Muscle layer of duodenum (tissue), 2 donors: ENCODE measurements at regions not wholly inside any gene's neighbourhood (a gene's known extent, or its start where the extent isn't known, plus 50 kb on each side); places are given as distances from the start of the nearest gene placed in this dataset.
"Not testable (repeated sequence)": the region's sequence is repeated elsewhere in the genome, so short reads cannot be mapped to it uniquely, and the experiment has no call there.

Experiments used
- H3K27ac ChIP-seq: one replicate; pipeline ENCODE4 v1.7.0; 2013; ENCODE audit warnings: mild to moderate bottlenecking, low read length
- H3K27me3 ChIP-seq: one replicate; pipeline ENCODE4 v1.7.0; 2013; ENCODE audit warnings: low read depth, mild to moderate bottlenecking, control low read depth, low read length
- H3K36me3 ChIP-seq, 2 donors: one replicate each; pipeline ENCODE4 v1.7.0; 2013; ENCODE audit warnings: low read length in 2 of 2, control low read depth in 1 of 2, mild to moderate bottlenecking in 1 of 2; ENCODE audit not compliant: insufficient read depth in 2 of 2, control insufficient read depth in 1 of 2
- H3K4me1 ChIP-seq, 2 donors: one replicate each; pipeline ENCODE4 v1.7.0; 2013; ENCODE audit warnings: low read length in 2 of 2, mild to moderate bottlenecking in 2 of 2, control low read depth in 1 of 2, moderate library complexity in 1 of 2; ENCODE audit not compliant: insufficient read depth in 2 of 2, control insufficient read depth in 1 of 2
- H3K4me3 ChIP-seq, 2 donors: one replicate each; pipeline ENCODE4 v1.7.0; 2013; ENCODE audit warnings: low read length in 2 of 2, low read depth in 1 of 2, mild to moderate bottlenecking in 1 of 2
- H3K9me3 ChIP-seq, 2 donors: one replicate each; pipeline ENCODE4 v1.7.0; 2013; ENCODE audit warnings: low read length in 2 of 2, control low read depth in 1 of 2, mild to moderate bottlenecking in 1 of 2; ENCODE audit not compliant: control insufficient read depth in 1 of 2
- donor health status: healthy.

DNA sequence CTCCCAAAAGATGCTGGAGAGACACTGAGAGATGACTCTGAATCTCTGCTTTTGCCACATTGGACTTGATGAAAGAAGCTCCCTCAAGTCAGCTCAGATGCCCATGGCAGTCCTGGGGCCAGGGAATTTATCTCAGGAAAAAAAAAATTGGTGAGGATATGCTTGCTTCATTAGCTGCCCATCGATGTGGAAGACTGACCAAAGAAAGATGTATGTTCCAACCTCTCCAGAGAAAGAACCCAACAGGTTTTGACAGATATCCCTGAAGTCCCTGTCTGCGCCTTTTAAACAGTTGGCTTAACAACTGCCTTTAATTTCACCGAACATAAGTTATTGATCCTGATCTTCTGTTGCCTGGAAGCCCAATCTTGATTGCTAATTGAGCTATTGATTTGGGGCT, 137.4 kb downstream of the TMEM114 start:
- Histone ChIP-seq H3K27ac (no peak overlapping the region), H3K4me3 (no peak overlapping the region), H3K36me3 (no peaks in the 10 kb centered on the region), H3K4me1 (no peaks in the 10 kb centered on the region), H3K9me3 (peaks cover 0 to 11% of the 10 kb centered on the region in 2 donors), H3K27me3 (no peaks in the 10 kb centered on the region)

DNA sequence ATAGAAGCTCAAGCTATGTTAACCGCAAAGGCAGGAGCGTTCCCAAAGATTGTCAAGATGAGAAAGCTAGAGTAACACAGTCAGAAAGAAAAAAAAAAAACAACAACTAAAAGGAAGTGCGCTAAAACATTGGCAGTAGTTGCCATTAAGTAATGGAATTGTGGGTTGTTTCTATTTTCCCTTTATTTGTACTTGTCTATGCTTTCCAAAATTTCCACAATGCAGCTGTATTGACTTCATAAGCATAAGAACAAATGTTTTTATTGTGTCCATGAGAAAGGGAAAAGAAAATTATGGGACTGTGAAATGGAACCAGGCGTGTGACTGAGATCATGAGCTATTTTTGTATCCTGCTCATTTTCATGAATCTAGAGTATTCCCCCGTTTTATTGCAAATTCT, 153.4 kb downstream of the TMEM114 start:
- Histone ChIP-seq H3K27me3 (no peaks in the 10 kb centered on the region), H3K36me3 (no peaks in the 10 kb centered on the region), H3K27ac (no peak overlapping the region), H3K4me1 (no peaks in the 10 kb centered on the region), H3K4me3 (no peak overlapping the region), H3K9me3 (peaks cover 0 to 8% of the 10 kb centered on the region in 2 donors)

DNA sequence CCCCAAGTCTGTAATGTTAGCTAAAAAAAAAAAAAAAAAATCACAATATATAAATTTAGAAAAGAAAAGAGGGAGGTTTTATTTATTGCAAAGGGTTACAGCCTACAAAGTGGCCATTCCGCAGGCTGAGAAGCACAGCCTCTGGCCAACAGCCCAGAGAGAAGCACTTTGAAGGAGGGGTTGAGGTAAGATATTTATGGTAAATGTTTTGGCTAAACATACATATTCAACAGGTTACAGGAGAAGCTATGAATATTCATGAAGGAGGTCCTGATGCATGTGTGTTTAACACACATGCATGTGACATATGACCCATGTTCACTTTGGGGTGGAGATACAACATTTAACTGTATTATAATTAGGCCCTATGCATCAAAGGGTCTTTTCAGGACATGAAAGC, 158.5 kb downstream of the TMEM114 start:
- Histone ChIP-seq H3K36me3 (no peaks in the 10 kb centered on the region), H3K27me3 (no peaks in the 10 kb centered on the region), H3K4me3 (no peak overlapping the region), H3K27ac (no peak overlapping the region), H3K9me3 (no peaks in the 10 kb centered on the region), H3K4me1 (no peaks in the 10 kb centered on the region)

DNA sequence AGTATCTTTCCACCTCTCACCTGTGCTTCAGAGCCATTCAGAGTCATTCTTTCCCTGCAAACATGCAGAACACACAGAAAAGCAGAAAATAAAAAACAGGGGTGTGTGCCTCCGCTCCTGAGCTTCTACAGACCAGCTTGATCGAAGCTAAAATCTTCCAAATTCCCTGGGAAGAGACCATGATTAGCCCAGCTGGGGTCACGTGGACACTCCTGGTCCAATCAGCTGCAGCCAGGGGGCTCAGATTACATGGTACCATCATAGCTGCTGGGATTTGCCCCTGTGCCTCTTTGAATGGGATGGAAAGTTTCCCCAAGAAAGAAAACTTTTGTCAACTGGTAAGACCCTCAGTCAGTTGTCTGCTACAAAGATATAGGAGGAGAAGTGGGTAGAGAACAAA, 159.9 kb downstream of the TMEM114 start:
- no peaks in the 10 kb centered on the region for H3K4me1 ChIP-seq
- H3K36me3 ChIP-seq = no peaks in the 10 kb centered on the region
- H3K4me3 ChIP-seq = no peak overlapping the region
- H3K9me3 ChIP-seq = peaks cover 0 to 5% of the 10 kb centered on the region in 2 donors
- no peaks in the 10 kb centered on the region for H3K27me3 ChIP-seq
- no peak overlapping the region for H3K27ac ChIP-seq

DNA sequence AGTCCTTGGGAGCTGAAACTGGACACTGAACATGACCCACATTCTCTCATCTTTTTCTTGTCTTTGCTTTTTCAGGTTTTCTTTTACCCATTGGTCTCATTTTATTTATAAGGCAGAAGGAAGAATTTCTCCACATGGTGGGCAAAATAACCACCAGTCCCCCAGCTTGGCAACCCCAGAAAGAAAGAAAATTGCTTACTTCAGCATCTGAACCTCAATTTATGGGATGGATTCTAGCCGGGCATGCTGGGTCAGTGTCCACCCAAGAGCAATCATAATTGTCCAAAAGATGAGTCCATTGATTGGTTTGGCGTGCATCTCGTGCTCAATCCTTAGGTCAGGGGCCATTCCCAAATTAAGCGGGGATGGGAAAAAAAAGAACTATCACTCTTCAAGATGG, 163.7 kb downstream of the TMEM114 start:
- Histone ChIP-seq H3K4me1 (no peaks in the 10 kb centered on the region), H3K9me3 (peaks cover 0 to 6% of the 10 kb centered on the region in 2 donors), H3K4me3 (no peak overlapping the region), H3K36me3 (no peaks in the 10 kb centered on the region), H3K27me3 (no peaks in the 10 kb centered on the region), H3K27ac (no peak overlapping the region)

DNA sequence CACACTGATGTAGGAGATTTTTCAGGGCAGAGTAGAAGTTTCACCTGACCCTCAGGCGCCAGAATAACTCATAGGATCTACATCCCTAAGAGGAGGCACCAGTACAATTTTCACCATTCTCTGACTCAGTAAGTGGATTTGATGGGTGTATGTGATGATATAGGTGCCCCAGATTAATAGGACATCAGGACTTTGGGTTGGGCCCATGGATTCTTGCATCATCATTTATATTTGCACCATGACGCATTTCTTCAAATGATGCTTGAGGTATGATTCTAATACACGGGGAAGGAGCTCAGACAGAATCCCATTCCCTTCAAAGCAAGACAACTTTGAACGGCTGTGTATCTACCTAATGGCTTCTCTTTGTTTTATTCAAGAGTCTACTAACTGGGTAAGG, 173.2 kb downstream of the TMEM114 start:
- no peak overlapping the region for H3K27ac ChIP-seq
- no peaks in the 10 kb centered on the region for H3K4me1 ChIP-seq
- no peaks in the 10 kb centered on the region for H3K9me3 ChIP-seq
- H3K36me3 ChIP-seq = no peaks in the 10 kb centered on the region
- no peaks in the 10 kb centered on the region for H3K27me3 ChIP-seq
- H3K4me3 ChIP-seq = no peak overlapping the region

DNA sequence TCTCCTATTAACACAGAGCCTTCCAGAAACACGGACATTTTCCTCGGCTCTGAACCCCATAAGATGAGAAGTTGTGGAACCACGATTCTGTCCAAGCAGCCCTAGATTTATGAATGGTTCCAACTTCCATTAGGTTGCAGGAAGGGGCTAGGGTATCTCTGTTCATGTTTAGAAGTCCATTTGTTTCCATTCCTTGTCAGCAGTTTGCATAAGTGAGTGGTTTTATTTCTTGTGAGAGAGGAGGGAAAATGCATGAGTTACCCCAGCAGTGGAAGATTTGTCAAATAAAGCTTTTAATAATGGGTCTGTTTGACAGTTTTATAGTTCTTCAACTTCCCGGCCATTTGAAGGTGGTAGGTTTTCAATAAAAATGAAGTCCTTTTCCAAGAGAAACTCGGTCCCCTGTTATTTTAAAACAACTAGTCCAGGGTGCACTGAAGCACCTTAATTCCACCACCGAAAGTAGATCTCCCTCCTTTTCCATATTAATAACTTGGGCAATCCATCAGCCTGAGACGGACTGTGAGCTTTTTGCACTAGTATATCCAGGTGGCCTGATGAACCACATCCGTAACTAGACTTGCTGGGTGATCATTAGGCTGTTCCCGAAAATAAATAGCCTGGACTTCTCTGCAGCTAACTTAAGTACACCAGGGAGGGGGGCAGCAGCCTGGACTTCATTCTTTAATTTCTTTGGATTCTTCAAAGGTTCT, 181.3 kb downstream of the TMEM114 start:
- H3K4me3 ChIP-seq = no peak overlapping the region
- H3K4me1 ChIP-seq = no peaks in the 10 kb centered on the region
- H3K9me3 ChIP-seq = peaks cover 0 to 4% of the 10 kb centered on the region in 2 donors
- H3K27ac ChIP-seq = no peak overlapping the region
- no peaks in the 10 kb centered on the region for H3K36me3 ChIP-seq
- H3K27me3 ChIP-seq = no peaks in the 10 kb centered on the region

DNA sequence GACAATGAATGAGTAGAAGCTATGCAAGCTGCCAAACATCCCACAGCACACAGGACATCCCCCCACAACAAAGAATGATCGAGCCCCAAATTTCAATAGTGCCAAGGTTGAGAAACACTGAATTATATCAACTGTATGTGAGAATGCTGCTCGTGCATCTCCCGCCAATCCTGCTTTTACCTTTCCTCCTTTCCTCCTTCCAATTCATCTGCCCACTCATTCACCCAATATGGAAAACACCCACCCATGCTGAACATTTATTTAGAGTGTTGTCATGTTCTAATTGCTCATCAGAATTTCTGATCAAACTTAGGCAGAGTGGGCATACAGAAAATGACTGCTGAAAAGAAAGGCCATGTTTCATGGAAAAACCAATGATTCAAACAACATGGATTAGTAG, 183.0 kb downstream of the TMEM114 start:
- Histone ChIP-seq H3K36me3 (no peaks in the 10 kb centered on the region), H3K4me3 (no peak overlapping the region), H3K27me3 (no peaks in the 10 kb centered on the region), H3K4me1 (no peaks in the 10 kb centered on the region), H3K27ac (no peak overlapping the region), H3K9me3 (peaks cover 0 to 5% of the 10 kb centered on the region in 2 donors)

DNA sequence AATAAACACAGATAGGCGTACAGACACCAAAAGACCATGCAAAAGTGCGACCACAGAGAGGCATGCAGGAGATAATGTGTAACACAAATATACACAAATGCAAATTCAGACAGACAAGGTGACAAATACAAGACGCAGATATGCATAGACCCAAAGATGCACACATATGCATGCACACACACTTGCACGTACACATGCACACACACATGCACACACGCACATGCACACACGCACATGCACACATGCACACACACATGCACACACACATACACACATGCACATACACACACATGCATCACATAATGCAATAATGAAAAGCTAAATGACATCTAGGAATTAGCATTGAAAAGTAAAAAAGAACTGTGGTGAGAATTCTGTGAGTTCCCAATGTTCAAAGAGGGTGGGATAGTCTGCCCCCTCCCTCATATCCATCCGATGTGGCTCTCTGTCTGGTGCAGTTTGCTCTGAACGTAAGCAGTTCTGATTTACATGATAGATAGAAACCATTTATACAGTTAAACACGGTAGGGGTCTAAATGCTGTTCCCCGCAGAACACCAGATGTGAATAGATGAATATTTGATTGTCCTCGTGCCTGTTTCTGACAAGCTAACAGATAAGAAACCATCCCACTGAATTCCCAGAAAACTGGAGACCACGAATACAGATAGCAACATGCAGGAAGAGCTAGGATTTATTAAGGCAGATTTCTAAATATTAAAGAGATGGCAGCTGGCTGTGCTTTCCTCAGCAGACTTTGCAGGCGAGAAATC, 186.1 kb downstream of the TMEM114 start:
- no peak overlapping the region for H3K4me3 ChIP-seq
- peaks cover 0 to 5% of the 10 kb centered on the region in 2 donors for H3K9me3 ChIP-seq
- H3K4me1 ChIP-seq = no peaks in the 10 kb centered on the region
- no peaks in the 10 kb centered on the region for H3K36me3 ChIP-seq
- H3K27me3 ChIP-seq = no peaks in the 10 kb centered on the region
- H3K27ac ChIP-seq = no peak overlapping the region

- no peaks in the 10 kb centered on the region for H3K4me1 ChIP-seq
- peaks cover 0 to 5% of the 10 kb centered on the region in 2 donors for H3K9me3 ChIP-seq
- no peak overlapping the region for H3K27ac ChIP-seq
- no peak overlapping the region for H3K4me3 ChIP-seq
- H3K27me3 ChIP-seq = no peaks in the 10 kb centered on the region
- H3K36me3 ChIP-seq = no peaks in the 10 kb centered on the region
Measured at GRCh38 chr16:8402981-8403843, 187.1 kb downstream of the TMEM114 start.

DNA sequence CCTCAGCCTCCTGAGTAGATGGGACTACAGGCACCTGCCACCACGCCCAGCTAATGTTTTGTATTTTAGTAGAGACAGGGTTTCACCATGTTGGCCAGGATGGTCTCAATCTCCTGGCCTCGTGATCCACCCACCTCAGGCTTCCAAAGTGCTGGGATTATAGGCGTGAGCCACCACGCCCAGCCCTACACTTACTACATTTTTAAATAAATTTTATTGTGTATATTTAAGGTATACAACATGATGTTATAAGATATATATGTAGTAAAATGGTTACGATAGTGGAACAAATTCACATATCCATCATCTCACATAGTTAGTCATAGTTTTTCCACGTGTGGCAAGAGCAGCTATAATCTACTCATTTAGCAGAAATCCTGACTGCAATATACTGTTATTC, 189.6 kb downstream of the TMEM114 start:
- H3K36me3 ChIP-seq, H3K9me3 ChIP-seq, H3K4me3 ChIP-seq, H3K27me3 ChIP-seq, H3K27ac ChIP-seq, H3K4me1 ChIP-seq: not testable (repeated sequence)
